Naive thymus-derived CD8-positive, alpha-beta T cell (primary cell): ENCODE measurements at regions not wholly inside any gene's neighbourhood (a gene's known extent, or its start where the extent isn't known, plus 50 kb on each side); places are given as distances from the start of the nearest gene placed in this dataset.

Experiments used
- ATAC-seq, 2 donors: fragments of 150-1000 bp; cut with Tn5 transposase in 1 of 2; sonication (Bioruptor Pico), chemical (Tn5 transposase) in 1 of 2; 1 replicate in 1 of 2; 2 replicates in 1 of 2; pipeline ENCODE4 v1.10.0; 2021; ENCODE audit warnings: mild to moderate bottlenecking in 2 of 2, moderate library complexity in 2 of 2
- POLR2A ChIA-PET: fragments of 350-600 bp; sonication (Branson Sonifier 250); formaldehyde crosslinking; loops from one replicate; lab custom pipeline; 2021; ENCODE audit warnings: antibody characterized with exemption; lab: Charles Lee
- DNase-seq, 10 donors: peaks; one replicate each; pipeline versions ENCODE4 v3.0.0 to v3.0.0-alpha.2; 2020 to 2022
- H3K27ac Mint-ChIP-seq, 10 donors: one replicate each; pipeline ENCODE4 v1.8.0; 2020 to 2022; ENCODE audit warnings: mild to moderate bottlenecking in 10 of 10, mixed read lengths in 10 of 10, moderate library complexity in 4 of 10, inconsistent platforms in 1 of 10
- H3K27me3 Mint-ChIP-seq, 5 donors: one replicate each; pipeline ENCODE4 v1.8.0; 2021 to 2022; ENCODE audit warnings: mixed read lengths in 5 of 5
- H3K36me3 Mint-ChIP-seq, 3 donors: one replicate each; pipeline ENCODE4 v1.8.0; 2020 to 2022; ENCODE audit warnings: mixed read lengths in 3 of 3, mild to moderate bottlenecking in 2 of 3, inconsistent platforms in 1 of 3
- H3K4me1 Mint-ChIP-seq, 4 donors: one replicate each; pipeline ENCODE4 v1.8.0; 2021 to 2022; ENCODE audit warnings: mixed read lengths in 4 of 4
- H3K4me3 Mint-ChIP-seq, 10 donors: one replicate each; pipeline ENCODE4 v1.8.0; 2020 to 2022; ENCODE audit warnings: mild to moderate bottlenecking in 10 of 10, mixed read lengths in 10 of 10, moderate library complexity in 6 of 10, inconsistent platforms in 1 of 10
- H3K9me3 Mint-ChIP-seq, 9 donors: one replicate each; pipeline ENCODE4 v1.8.0; 2020 to 2022; ENCODE audit warnings: mixed read lengths in 9 of 9, mild to moderate bottlenecking in 3 of 9, inconsistent platforms in 1 of 9, moderate library complexity in 1 of 9

GRCh38 chr10:35728341-35728740 is 86.2 kb upstream of the FZD8 start:
- DNase-seq = no peak
- no peak overlapping the region for H3K4me3 Mint-ChIP-seq
- H3K27ac Mint-ChIP-seq = no peak overlapping the region
- ATAC-seq = no peak
- POLR2A ChIA-PET = no interaction called here
- peaks cover 4 to 9% (median 7%) of the 10 kb centered on the region in 5 donors for H3K27me3 Mint-ChIP-seq
- no peaks in the 10 kb centered on the region for H3K36me3 Mint-ChIP-seq
- H3K9me3 Mint-ChIP-seq = peaks cover 0 to 3% (median 0%) of the 10 kb centered on the region in 9 donors
- no peaks in the 10 kb centered on the region for H3K4me1 Mint-ChIP-seq

- Mint-ChIP-seq H3K27me3 (peaks cover 5 to 18% (median 7%) of the 10 kb centered on the region in 5 donors), H3K27ac (no peak overlapping the region), H3K4me1 (no peaks in the 10 kb centered on the region), H3K9me3 (peaks cover 0 to 3% (median 0%) of the 10 kb centered on the region in 9 donors), H3K4me3 (no peak overlapping the region), H3K36me3 (no peaks in the 10 kb centered on the region)
- POLR2A ChIA-PET = no interaction called here
- DNase-seq (no peak), ATAC-seq (no peak)
These were observed 84.8 kb upstream of the FZD8 start for GRCh38 chr10:35726846-35727245.

- POLR2A ChIA-PET = no interaction called here
- no peak for ATAC-seq
These were observed 81.9 kb upstream of the FZD8 start for GRCh38 chr10:35723992-35724391.

GRCh38 chr10:35723059-35723458 is 81.0 kb upstream of the FZD8 start:
- Mint-ChIP-seq H3K9me3 (peaks cover 0 to 3% (median 0%) of the 10 kb centered on the region in 9 donors), H3K27ac (no peak overlapping the region), H3K4me1 (no peaks in the 10 kb centered on the region), H3K27me3 (peaks cover 5 to 26% (median 11%) of the 10 kb centered on the region in 5 donors), H3K36me3 (no peaks in the 10 kb centered on the region), H3K4me3 (no peak overlapping the region)
- DNase-seq (no peak), ATAC-seq (no peak)
- POLR2A ChIA-PET = no interaction called here

More at GRCh38 chr10:35723992-35724391, 81.9 kb upstream of the FZD8 start:
- Mint-ChIP-seq H3K27ac (peak overlapping the region in 1 of 10 donors; percentile 30), H3K9me3 (peaks cover 0 to 3% (median 0%) of the 10 kb centered on the region in 9 donors), H3K36me3 (no peaks in the 10 kb centered on the region), H3K4me3 (no peak overlapping the region), H3K27me3 (peaks cover 5 to 26% (median 11%) of the 10 kb centered on the region in 5 donors), H3K4me1 (no peaks in the 10 kb centered on the region)
- DNase-seq = no peak

- DNase-seq = no peak
- Mint-ChIP-seq H3K9me3 (peaks cover 0 to 3% (median 0%) of the 10 kb centered on the region in 9 donors), H3K36me3 (no peaks in the 10 kb centered on the region), H3K4me1 (no peaks in the 10 kb centered on the region), H3K27ac (no peak overlapping the region), H3K27me3 (peaks cover 5 to 26% (median 9%) of the 10 kb centered on the region in 5 donors), H3K4me3 (no peak overlapping the region)
- POLR2A ChIA-PET = no interaction called here
- ATAC-seq = no peak
These were observed 80.5 kb upstream of the FZD8 start for GRCh38 chr10:35722636-35723035.

GRCh38 chr10:35722226-35722625 is 80.1 kb upstream of the FZD8 start:
- ATAC-seq (no peak), DNase-seq (no peak)
- Mint-ChIP-seq H3K9me3 (peaks cover 0 to 3% (median 0%) of the 10 kb centered on the region in 9 donors), H3K4me1 (no peaks in the 10 kb centered on the region), H3K4me3 (no peak overlapping the region), H3K27ac (no peak overlapping the region), H3K27me3 (peaks cover 5 to 26% (median 7%) of the 10 kb centered on the region in 5 donors), H3K36me3 (no peaks in the 10 kb centered on the region)
- POLR2A ChIA-PET = no interaction called here

- H3K4me3 Mint-ChIP-seq = no peak overlapping the region
- no peak overlapping the region for H3K27ac Mint-ChIP-seq
- POLR2A ChIA-PET = no interaction called here
These were observed 78.3 kb upstream of the FZD8 start for GRCh38 chr10:35720366-35720765.

GRCh38 chr10:35716776-35717175 is 74.7 kb upstream of the FZD8 start:
- peaks cover 0 to 11% (median 3%) of the 10 kb centered on the region in 9 donors for H3K9me3 Mint-ChIP-seq
- no peak for DNase-seq
- ATAC-seq = no peak
- POLR2A ChIA-PET = no interaction called here
- no peaks in the 10 kb centered on the region for H3K36me3 Mint-ChIP-seq
- H3K27ac Mint-ChIP-seq = no peak overlapping the region
- no peak overlapping the region for H3K4me3 Mint-ChIP-seq
- no peaks in the 10 kb centered on the region for H3K4me1 Mint-ChIP-seq
- H3K27me3 Mint-ChIP-seq = peaks cover 0 to 19% (median 8%) of the 10 kb centered on the region in 5 donors

More at GRCh38 chr10:35720366-35720765, 78.3 kb upstream of the FZD8 start:
- Mint-ChIP-seq H3K4me1 (no peaks in the 10 kb centered on the region), H3K36me3 (no peaks in the 10 kb centered on the region), H3K27me3 (peaks cover 5 to 26% (median 9%) of the 10 kb centered on the region in 5 donors), H3K9me3 (peaks cover 0 to 8% (median 0%) of the 10 kb centered on the region in 9 donors)
- no peak for ATAC-seq
- DNase-seq = no peak

- no peak for ATAC-seq
- no peak overlapping the region for H3K4me3 Mint-ChIP-seq
- no peak for DNase-seq
- H3K36me3 Mint-ChIP-seq = peaks cover 0 to 4% (median 0%) of the 10 kb centered on the region in 3 donors
- no peaks in the 10 kb centered on the region for H3K4me1 Mint-ChIP-seq
- no peak overlapping the region for H3K27ac Mint-ChIP-seq
- POLR2A ChIA-PET = no interaction called here
- peaks cover 0 to 19% (median 3%) of the 10 kb centered on the region in 9 donors for H3K9me3 Mint-ChIP-seq
- peaks cover 9 to 35% (median 24%) of the 10 kb centered on the region in 5 donors for H3K27me3 Mint-ChIP-seq
These were observed 70.4 kb upstream of the FZD8 start for GRCh38 chr10:35712486-35712885.

GRCh38 chr10:35711615-35712411 is 69.7 kb upstream of the FZD8 start:
- Mint-ChIP-seq H3K36me3 (peaks cover 0 to 4% (median 0%) of the 10 kb centered on the region in 3 donors), H3K27ac (no peak overlapping the region), H3K9me3 (peaks cover 0 to 23% (median 7%) of the 10 kb centered on the region in 9 donors), H3K4me3 (no peak overlapping the region), H3K27me3 (peaks cover 10 to 37% (median 24%) of the 10 kb centered on the region in 5 donors), H3K4me1 (no peaks in the 10 kb centered on the region)
- DNase-seq (no peak), ATAC-seq (no peak)
- POLR2A ChIA-PET = no interaction called here

GRCh38 chr10:35707642-35708425 is 65.7 kb upstream of the FZD8 start:
- no peak for ATAC-seq
- peaks cover 0 to 4% (median 0%) of the 10 kb centered on the region in 3 donors for H3K36me3 Mint-ChIP-seq
- peaks cover 11 to 35% (median 22%) of the 10 kb centered on the region in 5 donors for H3K27me3 Mint-ChIP-seq
- H3K9me3 Mint-ChIP-seq = peaks cover 0 to 18% (median 5%) of the 10 kb centered on the region in 9 donors
- no peak for DNase-seq
- H3K4me1 Mint-ChIP-seq = no peaks in the 10 kb centered on the region
- H3K4me3 Mint-ChIP-seq = no peak overlapping the region
- POLR2A ChIA-PET = no interaction called here
- no peak overlapping the region for H3K27ac Mint-ChIP-seq

GRCh38 chr10:35706959-35707358 is 64.9 kb upstream of the FZD8 start:
- Mint-ChIP-seq H3K9me3 (peaks cover 0 to 18% (median 5%) of the 10 kb centered on the region in 9 donors), H3K27me3 (peaks cover 8 to 29% (median 17%) of the 10 kb centered on the region in 5 donors), H3K36me3 (peaks cover 0 to 4% (median 0%) of the 10 kb centered on the region in 3 donors), H3K4me1 (no peaks in the 10 kb centered on the region), H3K27ac (no peak overlapping the region), H3K4me3 (no peak overlapping the region)
- ATAC-seq = no peak
- DNase-seq = no peak
- POLR2A ChIA-PET = no interaction called here

GRCh38 chr10:35705671-35706070 is 63.6 kb upstream of the FZD8 start:
- H3K27me3 Mint-ChIP-seq = peaks cover 6 to 18% (median 8%) of the 10 kb centered on the region in 5 donors
- POLR2A ChIA-PET = no interaction called here
- peaks cover 0 to 18% (median 5%) of the 10 kb centered on the region in 9 donors for H3K9me3 Mint-ChIP-seq
- H3K36me3 Mint-ChIP-seq = peaks cover 0 to 4% (median 0%) of the 10 kb centered on the region in 3 donors
- H3K27ac Mint-ChIP-seq = no peak overlapping the region
- DNase-seq (no peak), ATAC-seq (no peak)
- H3K4me1 Mint-ChIP-seq = no peaks in the 10 kb centered on the region
- no peak overlapping the region for H3K4me3 Mint-ChIP-seq
